NCI-H2029 (cell line): ENCODE measurements at regions not wholly inside any gene's neighbourhood (a gene's known extent, or its start where the extent isn't known, plus 50 kb on each side); places are given as distances from the start of the nearest gene placed in this dataset.

Source experiments
- DNase-seq: peaks from one replicate; lab custom pipeline; 2025; lab: John Stamatoyannopoulos, UW

DNA sequence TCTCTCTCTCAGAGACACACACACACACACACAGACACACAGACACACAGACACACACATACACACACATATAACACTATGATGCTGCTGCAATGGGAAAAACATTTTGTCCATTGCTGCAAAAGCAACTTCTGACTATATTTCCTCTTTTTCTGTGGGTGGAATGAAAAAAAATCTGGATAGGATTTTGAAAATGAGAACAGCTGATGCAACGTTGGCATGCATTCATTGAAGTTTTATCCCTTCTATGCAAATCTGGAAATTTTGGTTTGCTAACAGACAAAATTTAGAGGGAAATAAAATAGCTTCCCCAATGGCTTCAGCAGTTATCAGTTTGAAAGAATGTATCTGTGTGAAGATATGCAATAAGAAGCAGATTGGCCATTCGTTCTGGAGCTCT is 763.4 kb upstream of the GRM7 start:
- DNase-seq, result no peak

DNA sequence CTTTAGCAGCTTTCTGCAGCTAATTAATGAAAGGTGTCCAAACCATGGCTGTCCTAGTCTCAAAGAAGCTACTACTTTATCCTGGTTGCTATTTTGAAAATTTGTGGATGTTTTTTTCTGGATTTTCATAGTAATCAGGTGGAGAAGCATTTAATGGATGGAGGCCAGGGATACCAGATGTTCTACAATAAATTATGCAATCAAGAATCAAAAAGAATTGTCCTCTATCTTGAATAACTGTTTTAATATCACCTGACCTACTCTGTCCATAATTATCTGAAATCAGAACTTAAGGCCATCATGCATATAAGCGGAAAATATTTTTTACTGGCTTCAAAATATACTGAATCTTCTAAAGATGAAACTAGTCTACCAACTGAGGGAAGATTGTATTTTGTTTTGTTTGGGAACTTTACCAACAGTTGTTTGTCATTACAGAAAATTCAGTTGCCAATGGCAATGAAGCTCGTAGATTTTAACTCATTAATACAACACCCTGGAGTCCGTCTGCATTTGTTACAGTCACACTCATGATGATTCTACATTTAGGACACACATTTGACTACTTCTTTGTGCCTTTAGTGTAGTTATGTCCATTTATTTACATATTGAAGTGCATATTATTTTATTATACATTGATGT is 762.3 kb upstream of the GRM7 start:
- no peak for DNase-seq

DNA sequence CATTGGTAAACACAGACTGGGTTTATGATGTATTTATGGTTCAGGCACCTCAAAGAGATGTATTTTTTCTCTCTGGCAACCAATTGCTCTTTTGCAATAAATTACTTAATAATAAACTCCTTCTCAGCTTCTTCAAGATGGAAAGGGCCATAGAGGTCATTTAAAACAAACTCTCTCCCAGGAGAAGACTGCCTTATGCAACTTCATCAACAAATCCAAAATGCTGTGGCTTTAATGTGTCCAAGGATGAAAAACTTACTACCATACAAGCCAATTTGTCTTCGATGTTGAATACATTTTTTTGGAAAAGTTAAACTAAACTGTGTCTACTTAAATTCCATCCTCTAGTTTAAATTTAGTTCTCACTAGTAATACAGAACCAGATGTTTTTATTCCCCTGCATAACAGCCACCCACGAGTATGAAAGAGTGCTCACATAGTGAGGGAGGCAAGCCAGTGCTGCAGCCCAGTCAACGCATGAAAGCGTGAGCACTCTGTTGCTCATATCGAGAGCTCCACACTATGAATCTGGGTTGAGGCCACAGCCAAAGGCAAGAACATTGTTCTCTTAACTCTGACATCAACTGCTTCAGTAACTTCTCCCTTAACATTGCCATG is 761.3 kb upstream of the GRM7 start:
- DNase-seq, result no peak

DNA sequence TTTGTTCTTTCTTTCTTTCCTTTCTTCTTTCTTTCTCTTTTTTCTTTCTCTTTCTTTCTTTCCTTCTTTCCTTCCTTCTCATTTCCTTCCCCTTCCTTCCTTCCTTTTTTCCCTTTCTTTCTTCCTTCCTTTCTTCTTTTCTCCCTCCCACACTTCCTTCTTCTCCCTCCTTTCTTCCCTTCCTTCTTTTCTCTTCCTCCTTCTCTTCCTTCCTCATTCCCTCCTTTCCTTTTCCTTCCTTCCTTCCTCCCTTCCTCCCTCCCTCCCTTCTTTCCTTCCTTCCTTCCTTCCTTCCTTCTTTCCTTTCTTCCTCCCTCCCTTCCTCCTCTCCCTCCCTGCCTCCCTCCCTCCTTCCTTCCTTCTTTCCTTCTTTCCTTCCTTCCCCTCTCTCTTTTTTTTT is 755.7 kb upstream of the GRM7 start:
- DNase-seq, result no peak

DNA sequence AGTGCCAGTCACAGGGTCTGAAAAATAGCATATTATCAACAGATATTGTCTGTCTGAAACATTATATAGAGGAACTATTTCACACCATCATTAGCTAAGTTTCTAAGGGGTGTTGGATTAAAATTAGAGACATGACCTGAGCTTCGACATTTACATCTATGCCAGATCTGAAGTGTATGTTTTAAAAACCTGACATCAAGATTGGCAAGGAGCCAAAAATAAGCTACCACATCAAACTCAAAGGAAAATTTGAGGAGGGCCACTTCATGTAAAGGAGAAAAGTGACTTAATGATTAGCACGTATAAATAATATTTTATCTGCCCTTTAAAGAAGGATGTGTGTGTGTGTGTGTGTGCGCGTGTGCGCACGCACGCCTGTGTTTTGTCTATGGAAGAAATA is 752.0 kb upstream of the GRM7 start:
- peak; percentile 6 for DNase-seq

DNA sequence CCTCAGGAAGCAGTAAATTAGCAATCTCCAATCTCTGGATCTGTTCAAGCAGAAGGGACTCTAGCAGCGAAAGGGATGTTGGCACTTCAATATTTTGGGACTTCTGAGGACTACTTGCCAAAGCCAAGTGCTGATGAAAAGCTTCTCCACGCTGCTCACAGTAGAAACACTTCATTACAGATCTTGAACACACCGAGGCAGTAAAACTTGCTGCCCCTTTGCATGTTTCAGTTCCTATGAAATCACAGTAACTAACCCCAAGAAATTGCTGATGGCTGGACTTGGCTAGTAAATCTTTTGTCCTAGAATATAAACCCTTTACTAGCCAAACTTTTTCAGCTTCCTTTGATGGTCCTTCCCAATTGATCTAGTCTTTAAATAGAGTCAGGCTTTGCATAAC is 750.5 kb upstream of the GRM7 start:
- no peak for DNase-seq

DNA sequence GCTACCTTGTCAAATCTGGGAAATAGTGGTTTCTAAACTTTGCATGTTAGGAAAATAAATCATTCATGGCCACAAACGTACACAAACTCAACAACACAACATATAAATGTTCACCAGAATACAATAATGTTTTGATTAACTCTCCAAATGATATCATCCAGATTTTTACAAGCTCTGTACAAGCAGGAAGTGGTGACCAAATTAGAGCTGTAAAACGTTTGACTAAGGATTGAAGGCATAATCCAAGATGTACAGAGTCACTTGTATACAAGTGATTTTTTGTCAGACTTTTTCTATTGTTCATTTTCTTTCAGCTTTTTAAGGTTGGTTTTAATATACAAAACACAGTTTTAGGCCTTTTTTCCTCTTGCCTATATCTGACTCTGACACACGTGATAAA is 748.4 kb upstream of the GRM7 start:
- no peak for DNase-seq

DNA sequence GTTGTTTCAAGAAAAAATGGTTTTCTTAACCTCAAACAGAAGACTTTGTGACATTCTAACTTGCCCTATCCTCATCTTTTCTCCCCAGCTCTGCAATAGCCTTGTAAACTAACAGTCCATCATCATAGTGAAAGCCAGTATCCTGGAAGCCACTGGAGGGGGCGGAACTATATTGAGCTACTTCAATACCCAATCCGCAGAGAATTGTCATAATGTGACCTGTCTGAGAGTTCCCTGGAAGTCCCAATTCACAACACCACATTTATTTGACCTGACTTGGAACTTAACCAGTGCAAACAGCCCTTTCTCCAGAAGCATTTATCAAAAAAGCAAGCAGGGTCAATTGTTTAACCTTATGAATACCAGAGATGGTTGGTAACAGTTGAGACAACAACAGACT is 747.6 kb upstream of the GRM7 start:
- no peak for DNase-seq

DNA sequence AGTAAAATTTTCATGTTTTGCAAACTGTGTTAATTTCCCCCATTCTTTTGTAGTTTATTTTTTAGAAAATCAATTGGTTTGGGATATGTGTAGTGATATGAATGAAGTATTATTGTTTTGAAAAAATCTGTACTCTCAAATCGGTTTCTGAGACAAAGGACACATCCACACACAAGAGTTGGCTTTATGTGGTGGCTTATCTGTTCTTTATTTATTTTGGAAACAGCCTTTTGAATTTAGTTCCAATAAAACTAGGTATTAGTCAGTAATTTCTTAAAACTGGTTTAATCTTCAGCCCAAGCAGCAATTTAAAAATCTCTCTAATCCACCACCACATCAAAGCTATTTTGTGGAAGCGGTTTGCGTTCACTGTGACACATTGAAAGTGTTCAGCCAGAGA is 741.5 kb upstream of the GRM7 start:
- no peak for DNase-seq

DNA sequence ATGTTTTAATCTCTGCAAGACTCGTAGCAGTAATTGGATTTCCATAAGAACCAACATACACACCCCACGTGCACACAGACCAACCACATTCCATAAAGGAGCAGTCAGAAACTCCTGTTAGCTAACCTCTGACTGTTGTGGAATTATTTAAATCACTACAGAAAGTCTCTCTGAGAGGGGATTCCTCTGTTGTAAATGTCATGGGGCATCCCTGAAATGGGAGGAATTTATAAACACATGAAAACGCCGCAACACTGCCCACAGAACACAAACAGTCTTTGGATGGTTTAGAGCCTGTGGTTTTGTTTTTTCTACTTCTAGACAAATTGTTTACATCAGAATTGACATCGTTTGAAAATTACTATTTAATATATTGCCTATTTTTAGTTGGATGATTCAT is 740.1 kb upstream of the GRM7 start:
- DNase-seq, result no peak

DNA sequence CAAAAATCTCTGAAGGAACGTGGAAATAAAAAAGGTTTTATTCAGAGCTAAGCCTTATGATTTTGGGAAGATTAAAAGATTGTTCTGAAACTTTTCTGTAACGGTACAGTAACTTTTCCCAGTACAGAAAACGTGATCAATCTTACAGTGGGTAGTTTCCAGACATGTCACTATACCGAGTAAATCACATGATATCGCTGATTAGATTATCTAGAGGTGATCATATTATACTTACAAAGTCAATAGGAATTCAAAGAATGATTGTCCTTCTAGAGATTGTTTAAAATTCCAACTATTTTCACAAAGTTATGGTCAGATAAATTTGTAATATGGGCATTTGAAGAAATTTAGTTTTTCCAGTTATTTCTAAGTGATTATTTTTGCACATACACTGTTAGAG is 736.0 kb upstream of the GRM7 start:
- DNase-seq, result no peak

DNA sequence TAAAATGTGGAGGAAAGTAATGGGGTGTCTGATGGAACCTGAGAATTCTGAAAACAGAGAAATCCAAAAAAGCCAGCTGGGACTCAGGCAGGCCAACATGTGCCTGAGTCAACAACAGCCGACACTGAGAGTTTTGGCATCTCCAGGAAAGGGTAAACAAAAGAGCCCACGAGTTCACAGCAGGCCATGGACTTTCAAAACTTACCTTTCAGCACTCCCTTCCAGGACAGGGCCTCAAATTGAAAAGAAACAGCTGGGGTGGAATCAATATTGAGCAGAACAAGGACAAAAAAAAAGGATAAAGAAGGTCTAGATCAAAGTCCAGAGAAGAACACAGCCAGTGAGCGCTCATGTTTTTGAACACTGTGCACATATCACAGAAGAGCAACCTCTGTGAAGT is 735.4 kb upstream of the GRM7 start:
- DNase-seq, result no peak

DNA sequence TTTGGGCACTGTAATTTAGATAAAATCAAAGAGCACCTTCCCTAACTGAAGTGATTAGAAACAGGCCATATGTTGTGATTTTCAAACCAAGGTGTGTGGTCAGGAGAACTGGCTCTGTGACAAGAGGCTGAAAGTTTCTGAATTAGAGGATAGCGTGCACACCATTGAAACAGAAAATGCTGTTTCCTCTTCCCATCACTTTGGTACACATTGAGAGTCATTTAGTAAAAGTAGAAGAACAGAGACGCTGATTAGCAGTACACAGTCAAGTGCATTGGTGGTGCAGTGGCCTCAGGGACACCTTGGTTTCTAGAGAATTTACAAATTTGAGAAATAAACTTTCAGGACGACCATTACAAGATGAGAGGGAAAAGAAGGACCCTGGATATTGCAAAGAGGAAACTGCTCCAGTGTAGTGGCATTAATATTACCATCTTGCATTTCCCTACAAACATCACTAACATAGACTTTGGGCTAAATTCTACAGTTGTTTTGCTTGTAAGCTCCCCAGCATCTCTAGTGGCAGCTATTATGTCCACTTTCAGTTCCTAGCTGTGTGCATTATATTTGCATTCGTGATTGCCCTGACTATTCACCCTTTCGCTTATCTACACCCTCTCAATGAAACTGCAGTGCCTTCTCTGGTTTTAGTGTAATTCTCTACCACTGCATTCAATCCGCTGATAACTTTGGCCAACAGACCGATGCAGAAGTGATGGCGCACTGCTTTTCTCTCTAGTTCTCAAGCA is 728.1 kb upstream of the GRM7 start:
- no peak for DNase-seq

DNA sequence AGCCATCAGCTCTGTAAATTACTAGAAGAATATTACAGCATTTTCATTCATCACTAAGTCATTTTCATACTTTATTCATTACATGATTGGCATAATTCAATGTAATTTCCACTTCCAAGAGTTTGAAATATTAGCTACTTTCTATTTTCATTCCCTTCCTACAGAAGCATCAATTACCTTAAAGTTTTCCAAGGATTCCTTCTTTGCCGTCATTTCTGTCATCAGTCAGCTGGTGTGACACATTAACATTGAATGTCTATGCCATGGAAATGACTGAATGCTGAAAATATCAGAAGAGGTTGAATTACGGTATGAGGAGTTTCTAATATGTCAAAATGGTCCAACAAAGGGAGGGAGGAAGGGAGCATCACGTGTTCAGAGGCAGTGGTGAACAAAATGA is 718.2 kb upstream of the GRM7 start:
- no peak for DNase-seq

DNA sequence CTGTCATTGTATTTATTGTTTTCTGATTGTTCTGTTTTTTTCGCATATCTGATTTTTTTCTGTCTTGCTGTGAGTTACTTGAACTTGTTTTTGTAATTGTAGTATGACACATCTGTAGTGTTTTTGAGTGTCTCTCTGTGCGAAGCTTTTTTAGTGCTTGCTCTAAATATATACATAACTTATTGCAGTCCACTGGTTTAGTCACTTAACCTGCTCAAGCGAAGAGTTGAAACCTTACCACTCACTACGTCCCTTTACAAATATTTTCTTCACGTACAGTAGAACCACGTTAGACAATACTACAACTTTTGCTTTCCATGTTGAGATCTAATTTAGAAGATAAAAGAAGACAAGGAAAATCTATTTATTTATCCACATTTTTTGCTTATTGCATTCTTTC is 713.0 kb upstream of the GRM7 start:
- no peak for DNase-seq

DNA sequence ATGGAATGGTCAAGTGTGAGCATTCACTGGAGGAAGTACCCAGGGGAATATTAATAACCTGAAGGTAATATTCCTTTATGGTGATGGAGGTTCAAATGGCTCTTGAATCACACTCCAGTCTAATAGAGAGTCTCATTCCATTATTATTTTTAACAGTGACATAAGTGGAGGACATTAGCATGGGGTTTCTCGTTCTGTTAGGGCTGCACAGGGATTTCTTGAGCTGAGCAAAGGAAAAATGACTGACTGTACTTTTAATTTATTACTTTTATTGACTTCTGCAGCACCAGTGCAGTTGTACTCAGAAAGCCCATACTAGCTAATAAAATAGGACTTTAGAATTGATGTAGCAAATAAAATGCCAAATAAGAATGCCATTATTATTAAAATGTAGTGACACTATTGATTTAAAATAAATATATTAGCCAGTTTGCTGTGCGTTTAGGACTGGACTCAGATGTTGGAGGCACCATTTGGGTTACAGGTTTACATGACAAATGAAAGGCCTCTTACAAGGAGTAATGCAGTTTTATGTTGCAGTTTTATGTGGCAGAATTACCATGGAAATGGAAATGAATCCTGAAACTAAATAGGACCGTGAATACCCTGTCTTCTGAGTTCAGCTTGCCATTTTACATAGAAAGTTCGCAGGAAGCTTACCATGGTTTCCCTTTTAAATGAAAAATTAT is 705.1 kb upstream of the GRM7 start:
- DNase-seq, result no peak

DNA sequence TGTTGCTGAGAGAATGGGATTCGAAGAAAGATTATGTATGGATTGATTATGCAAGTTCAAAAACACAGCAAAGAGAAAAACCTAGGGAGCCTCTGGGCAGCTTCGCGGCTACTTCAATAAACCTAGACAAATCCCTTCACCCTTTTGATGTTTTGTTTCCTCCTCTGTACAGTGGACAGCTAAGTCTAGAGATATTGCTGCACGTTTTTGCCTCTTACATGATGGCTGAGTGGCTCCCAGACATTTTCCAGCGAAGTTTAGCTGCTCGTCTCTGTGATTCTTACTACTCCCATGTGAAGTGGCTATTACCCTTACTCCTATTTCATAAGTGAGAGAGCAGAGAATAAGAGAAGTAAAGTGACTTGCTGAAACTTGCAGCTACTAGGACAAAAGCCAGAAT is 695.0 kb upstream of the GRM7 start:
- no peak for DNase-seq

DNA sequence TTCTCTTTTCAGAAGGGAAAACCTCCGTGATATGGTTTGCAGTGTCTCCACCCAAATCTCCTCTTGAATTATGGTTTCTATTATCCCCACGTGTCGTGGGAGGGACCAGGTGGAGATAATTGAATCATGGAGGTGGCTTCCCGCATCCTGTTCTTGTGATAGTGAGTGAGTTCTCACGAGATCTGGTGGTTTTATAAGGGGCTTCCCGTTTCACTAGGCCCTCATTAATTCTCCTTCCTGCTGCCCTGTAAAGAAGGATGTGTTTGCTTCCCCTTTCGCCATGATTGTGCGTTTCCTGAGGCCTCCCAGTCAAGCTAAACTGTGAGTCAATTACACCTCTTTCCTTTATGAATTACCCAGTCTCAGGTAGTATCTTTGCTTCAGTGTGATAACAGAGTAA is 692.7 kb upstream of the GRM7 start:
- no peak for DNase-seq

DNA sequence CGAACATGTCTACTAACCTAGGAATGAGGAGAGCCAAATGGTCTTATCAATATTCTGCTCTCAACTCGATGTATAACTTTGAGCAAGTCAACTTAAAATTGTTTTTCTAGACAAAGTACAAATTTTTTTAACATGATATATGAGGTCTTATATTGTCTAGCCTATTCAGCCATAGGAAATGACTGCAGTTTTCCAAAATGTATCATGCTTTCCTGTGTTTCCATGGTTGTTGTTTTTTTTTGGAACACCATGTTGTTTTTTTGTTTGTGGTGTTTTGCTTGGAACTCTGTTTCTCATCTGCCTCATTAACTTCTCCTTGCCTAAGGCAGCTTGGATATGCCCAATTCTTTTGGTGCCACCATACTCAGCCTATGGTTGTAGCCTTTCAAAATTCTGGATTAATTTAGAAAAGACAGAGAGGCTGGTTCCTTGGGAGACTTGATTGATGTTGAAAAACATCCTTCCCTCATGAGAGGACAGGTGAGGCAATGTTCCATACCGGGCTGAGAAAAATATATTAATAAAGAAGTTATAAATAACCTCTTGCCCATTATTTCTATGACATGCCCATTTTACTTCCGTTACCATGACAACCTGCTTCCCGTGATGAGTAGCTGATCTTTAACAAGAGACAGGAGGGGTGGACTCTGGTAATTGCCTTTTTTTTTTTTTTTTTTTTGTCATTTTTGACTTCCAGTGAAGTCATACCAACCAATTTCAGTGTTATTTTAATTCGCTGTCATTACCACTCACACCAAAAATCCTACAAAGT is 687.9 kb upstream of the GRM7 start:
- no peak for DNase-seq

DNA sequence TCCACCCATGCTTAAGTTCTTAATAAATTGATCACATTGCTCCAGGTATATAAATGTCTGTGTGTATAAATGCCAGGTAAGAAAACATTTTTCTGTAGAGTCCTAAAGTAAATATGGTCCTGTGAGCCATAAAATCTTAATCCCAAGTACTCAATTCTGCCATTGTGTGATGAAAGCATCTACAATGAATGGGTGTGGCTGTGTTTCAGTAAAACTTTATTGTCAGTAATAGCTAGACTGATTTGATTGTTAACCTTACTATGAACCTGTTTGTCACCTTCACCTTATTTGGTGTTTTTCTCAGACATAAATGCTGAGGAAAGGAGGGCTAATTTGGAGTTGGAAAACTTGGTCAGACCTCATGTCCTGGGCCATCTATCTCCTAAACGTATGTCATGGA is 683.5 kb upstream of the GRM7 start:
- no peak for DNase-seq

DNA sequence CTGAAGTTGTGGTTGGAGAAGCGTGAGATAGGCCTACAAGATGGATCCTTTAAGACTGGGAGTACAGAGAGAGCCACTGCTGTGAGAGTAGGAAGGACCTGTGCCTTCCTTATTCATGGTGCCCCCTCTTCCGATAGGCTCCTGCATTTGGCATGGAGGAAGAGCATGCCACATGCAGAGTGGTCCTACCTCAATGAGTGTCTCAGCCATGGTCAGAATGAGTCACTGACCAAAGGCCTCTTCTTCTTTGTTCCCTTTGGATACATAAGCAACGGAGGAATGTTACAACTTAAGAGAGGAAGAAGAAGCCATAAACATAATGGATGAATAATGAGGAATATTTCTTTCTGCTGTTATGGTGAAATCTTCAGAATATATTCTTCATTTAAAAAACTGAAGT is 681.2 kb upstream of the GRM7 start:
- no peak for DNase-seq

DNA sequence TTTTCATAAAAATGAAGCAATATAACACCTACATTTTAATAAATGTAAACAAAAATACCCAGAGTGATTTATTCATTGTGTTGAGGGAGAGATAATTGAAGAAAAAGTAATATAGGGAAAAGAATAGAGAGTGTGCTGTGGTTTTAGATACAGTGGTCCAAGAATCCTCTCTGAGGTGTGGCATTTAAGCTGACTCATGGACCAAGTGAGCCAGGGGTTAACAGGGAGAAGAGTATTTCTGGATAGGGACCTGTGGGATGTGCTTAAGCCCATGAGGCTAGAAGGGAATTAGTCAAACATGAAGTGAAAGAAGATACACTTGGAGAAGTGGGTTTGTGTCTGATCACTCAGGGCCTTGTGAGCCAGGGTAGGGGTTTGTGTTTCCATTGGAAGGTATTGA is 680.7 kb upstream of the GRM7 start:
- DNase-seq, result no peak
